Activated naive CD4-positive, alpha-beta T cell treated with Interleukin-2 at 50 U/mL for 16 hours (primary cell): ENCODE measurements at regions not wholly inside any gene's neighbourhood (a gene's known extent, or its start where the extent isn't known, plus 50 kb on each side); places are given as distances from the start of the nearest gene placed in this dataset.

Experiments used
- DNase-seq: peaks from one replicate; pipeline ENCODE4 v3.0.0-alpha.2; 2020

- no peak for DNase-seq
Observed at GRCh38 chr1:22289307-22289995, 146.6 kb upstream of the WNT4 start.

GRCh38 chr1:22290157-22290556 lies 147.3 kb upstream of the WNT4 start:
- no peak for DNase-seq

- no peak for DNase-seq
Observed at GRCh38 chr1:22290611-22291010, 147.7 kb upstream of the WNT4 start.

GRCh38 chr1:22291057-22291456 lies 148.2 kb upstream of the WNT4 start:
- DNase-seq = no peak

GRCh38 chr1:22291494-22291893 lies 148.6 kb upstream of the WNT4 start:
- no peak for DNase-seq

- no peak for DNase-seq
Observed at GRCh38 chr1:22292011-22292788, 149.3 kb upstream of the WNT4 start.

- no peak for DNase-seq
Observed at GRCh38 chr1:22295396-22295795, 152.5 kb upstream of the WNT4 start.

- DNase-seq = no peak
Observed at GRCh38 chr1:22295856-22296255, 153.0 kb upstream of the WNT4 start.

- no peak for DNase-seq
Observed at GRCh38 chr1:22296701-22297591, 154.0 kb upstream of the WNT4 start.

- no peak for DNase-seq
Observed at GRCh38 chr1:22297999-22298398, 153.7 kb upstream of the ZBTB40 start.

- DNase-seq = no peak
Observed at GRCh38 chr1:22303816-22304215, 147.8 kb upstream of the ZBTB40 start.

GRCh38 chr1:22309572-22309971 lies 142.1 kb upstream of the ZBTB40 start:
- DNase-seq = no peak

- no peak for DNase-seq
Observed at GRCh38 chr1:22311461-22311860, 140.2 kb upstream of the ZBTB40 start.

- no peak for DNase-seq
Observed at GRCh38 chr1:22313321-22313720, 138.3 kb upstream of the ZBTB40 start.

GRCh38 chr1:22314706-22315105 lies 136.9 kb upstream of the ZBTB40 start:
- no peak for DNase-seq

GRCh38 chr1:22315315-22316078 lies 136.2 kb upstream of the ZBTB40 start:
- no peak for DNase-seq

GRCh38 chr1:22317231-22317919 lies 134.3 kb upstream of the ZBTB40 start:
- DNase-seq = no peak

- no peak for DNase-seq
Observed at GRCh38 chr1:22317920-22318243, 133.8 kb upstream of the ZBTB40 start.

- no peak for DNase-seq
Observed at GRCh38 chr1:22318279-22318981, 133.2 kb upstream of the ZBTB40 start.

- DNase-seq = no peak
Observed at GRCh38 chr1:22319608-22320007, 132.0 kb upstream of the ZBTB40 start.

- no peak for DNase-seq
Observed at GRCh38 chr1:22320587-22321344, 130.9 kb upstream of the ZBTB40 start.
